Fibroblast of skin of left quadriceps (primary cell): ENCODE measurements at regions not wholly inside any gene's neighbourhood (a gene's known extent, or its start where the extent isn't known, plus 50 kb on each side); places are given as distances from the start of the nearest gene placed in this dataset.
A peak's percentile ranks its signal among the peaks of the same experiment; 100 is the strongest.

Source experiments
- DNase-seq, 2 experiments: peaks; one replicate each; pipeline ENCODE4 v3.0.0-alpha.2; 2013; ENCODE audit warnings: low read depth in 2 of 2

DNA sequence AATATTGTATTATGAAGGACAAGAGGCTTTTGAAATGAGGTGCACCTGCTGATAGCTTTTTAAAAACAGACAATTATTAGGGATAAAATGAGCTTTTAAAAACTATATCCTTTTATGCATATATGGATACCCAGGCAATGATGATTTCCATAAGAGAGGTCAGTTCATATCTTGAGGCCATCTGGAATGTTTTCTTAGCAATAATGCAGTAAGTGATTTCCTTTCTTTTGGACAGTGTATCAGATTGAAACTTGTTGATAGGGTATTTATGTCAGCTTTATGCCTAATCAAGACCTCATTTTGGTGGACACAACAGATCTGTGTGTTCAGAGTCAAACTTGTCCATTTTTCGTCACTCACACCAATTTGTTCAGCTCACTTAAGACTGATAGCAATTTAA, 413.5 kb upstream of the WWC1 start:
- DNase-seq, result no peak

DNA sequence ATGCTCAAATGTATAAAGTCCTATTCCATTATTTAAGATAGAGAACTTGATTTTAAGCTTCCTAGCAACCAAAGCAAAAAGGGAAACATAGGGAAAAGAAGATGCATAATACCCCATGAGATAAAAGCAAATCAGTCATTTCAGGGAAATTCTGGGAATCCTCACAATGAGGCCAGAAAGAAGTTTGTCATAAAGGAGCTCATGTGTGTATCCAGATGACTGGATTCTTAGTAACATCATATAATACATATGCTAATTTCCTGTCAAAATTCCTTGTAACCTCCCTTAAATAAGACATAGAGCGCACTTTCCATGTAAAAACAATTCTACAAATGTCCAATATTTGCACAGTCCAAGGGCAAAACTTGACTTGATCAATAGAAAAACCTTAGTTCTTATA, 411.0 kb upstream of the WWC1 start:
- no peak for DNase-seq

DNA sequence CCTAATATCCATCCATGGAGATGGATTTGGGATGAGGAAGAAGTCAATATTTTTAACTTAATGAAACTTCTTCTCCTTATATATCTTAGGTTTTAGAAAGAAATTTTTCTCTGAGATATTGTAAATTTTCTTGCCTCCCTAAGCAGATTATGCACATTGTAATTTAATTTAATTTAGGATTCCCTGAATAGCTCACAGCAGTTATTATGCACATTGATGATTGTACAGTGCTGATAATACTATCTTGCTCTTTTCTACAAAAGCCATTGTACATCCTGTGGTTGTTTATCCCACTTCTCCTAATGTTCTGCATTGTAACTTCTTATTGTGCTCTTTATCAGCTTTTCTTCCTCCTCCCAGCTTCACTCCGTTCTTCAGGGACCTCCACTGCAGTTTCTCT, 410.4 kb upstream of the WWC1 start:
- DNase-seq, result no peak

DNA sequence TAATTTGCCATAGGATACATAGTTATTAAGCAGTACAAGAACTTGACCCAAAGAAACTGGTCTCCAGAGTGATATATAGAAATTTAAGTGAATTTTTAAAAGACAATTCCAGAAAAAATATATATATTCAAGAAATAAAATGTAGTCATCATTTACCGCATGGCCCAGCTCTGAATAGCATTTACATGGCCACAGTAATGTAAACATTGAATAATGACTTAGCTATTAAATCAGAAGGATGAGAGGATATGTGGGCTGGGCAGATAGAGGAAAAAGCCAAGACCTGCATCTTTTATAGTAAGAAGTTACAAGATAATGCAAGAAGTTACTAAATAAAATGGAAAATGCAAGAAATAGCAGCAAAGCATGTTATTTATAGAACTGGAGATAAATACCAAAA, 405.2 kb upstream of the WWC1 start:
- DNase-seq, result no peak

DNA sequence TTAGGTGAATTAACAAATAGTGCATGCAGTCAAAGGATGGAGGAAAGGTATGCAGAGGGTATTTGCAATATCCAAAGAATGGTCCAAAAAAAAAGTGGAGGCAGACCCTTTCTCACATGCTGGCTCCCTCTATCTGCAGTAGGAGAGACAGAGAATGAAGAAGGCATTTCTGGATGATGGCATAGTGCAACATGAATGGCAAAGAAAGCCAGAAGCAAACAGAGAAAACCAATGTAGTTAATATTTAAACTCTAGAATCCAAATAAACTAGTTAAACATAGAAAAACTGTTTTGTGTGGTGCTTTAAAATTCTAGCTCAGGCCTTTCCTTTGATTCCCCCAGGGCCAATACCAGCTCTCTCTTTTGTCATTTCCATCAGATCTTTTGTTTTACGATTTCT, 403.1 kb upstream of the WWC1 start:
- DNase-seq, result no peak

DNA sequence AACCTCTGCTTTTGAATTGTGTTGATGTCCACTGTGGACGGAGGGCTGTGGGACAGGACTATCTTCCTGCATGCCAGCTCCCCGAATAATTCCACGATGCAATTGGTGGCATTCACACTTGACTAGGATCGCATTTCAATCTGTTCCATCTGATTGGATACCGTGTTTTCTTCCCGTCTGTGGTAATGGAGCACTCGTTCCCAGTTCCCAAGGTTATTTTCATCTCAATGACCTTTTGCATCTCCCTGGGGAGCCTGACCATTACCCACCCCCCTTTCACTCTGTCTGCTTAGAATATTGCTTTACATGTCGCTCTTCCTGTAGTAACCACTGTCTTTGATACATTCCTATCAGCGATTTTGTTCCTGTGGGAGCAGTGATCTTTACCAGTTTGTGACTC, 402.2 kb upstream of the WWC1 start:
- DNase-seq, result no peak

DNA sequence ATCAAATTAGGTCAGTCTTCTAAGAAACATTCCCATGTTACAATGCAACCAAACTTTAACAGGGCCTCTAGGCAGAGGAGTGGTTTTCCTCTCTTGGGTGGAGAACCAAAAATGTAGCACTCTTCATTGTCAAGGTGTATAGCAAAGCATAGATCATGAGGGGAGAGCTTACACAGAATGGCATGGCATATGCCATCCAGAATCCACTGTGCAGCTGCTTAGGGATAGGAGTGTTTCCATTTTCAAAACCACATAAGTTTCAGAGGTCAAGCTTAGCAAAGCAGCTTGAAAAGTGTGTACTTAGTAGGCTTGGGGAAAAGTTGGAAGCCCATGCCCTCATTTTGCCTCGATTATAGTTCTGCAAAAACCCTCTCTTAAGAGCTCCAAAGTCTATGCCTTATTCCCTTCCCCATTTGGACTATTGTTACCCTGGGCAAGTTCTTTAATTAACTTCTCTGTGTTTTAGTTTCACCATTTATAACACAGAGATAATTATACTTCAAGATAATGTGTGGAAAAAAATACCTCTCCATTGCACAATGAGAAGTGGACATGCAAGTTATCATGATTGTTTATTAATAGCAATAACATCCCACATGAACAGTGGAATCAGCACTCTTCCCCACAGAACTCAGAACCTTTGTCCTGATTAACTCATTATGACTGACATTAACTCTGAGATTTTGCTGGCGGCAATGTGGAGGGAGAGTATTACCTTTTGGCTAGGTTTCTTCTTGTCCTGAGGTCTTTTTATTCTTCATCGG, 398.9 kb upstream of the WWC1 start:
- no peak for DNase-seq

DNA sequence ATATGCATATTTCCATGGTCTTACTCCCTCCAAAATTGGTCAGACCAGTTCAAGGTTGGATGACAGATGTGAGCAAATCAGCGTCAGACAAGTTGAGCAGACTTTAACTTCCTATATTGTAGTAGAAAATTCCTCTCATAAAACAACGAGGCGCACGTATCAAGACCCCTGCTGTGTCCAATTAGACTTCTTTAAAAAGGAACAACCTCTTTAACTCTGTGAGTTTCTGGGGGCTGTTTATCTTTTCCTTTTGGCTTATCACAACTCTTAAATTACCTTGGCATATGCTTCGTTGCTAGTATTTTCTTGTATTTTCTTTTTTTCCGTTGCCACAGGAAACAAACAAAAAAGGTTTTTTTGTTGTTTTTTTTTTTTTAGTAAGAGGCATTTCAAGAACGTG, 398.2 kb upstream of the WWC1 start:
- no peak for DNase-seq

DNA sequence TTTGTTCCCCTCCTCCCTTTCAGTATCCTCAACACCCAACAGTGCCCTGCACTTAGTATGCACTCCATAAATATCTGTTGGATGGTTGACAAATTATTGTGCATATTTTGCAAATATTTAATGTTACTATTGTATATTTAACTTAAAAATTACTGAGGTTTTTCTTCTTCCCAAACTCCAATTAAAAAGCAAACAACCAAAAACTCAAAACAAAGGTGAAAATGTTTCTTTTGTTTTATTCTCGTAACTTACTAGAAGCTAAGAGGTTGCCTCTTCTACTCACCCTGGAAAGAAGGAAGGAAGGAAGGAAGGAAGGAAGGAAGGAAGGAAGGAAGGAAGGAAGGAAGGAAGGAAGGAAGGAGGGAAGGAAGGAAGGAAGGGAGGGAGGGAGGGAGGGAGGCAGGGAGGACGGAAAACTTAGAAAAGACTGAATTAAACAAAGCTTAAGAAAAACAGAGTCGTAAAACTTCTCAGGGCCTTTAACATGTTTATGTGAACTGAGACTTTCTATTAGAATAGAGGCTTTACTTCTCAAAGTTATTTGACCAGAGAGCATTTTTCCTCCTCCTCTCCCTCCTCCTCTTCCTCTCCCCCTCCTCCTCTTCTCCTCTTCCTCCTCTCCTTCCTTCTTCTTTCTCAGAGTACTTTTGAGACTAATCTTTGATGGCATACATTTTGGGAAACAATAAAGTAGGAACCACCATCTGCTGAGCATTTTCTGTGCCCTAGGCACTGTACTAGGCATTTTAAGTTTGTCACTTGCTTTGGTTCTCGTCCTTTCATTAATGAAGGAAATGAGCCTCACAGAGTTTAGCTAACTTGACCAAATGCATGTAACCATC, 396.6 kb upstream of the WWC1 start:
- DNase-seq, result no peak

- DNase-seq, result peak; percentile 38 to 44
These were observed 395.4 kb upstream of the WWC1 start for GRCh38 chr5:167895899-167896659.

GRCh38 chr5:167896814-167897213, 394.6 kb upstream of the WWC1 start:
- no peak for DNase-seq

- no peak for DNase-seq
These were observed 394.1 kb upstream of the WWC1 start for GRCh38 chr5:167897371-167897770.

- no peak for DNase-seq
These were observed 392.9 kb upstream of the WWC1 start for GRCh38 chr5:167898361-167899042.

- DNase-seq, result no peak
These were observed 391.9 kb upstream of the WWC1 start for GRCh38 chr5:167899490-167900070.

- DNase-seq, result no peak
These were observed 391.0 kb upstream of the WWC1 start for GRCh38 chr5:167900340-167900935.

DNA sequence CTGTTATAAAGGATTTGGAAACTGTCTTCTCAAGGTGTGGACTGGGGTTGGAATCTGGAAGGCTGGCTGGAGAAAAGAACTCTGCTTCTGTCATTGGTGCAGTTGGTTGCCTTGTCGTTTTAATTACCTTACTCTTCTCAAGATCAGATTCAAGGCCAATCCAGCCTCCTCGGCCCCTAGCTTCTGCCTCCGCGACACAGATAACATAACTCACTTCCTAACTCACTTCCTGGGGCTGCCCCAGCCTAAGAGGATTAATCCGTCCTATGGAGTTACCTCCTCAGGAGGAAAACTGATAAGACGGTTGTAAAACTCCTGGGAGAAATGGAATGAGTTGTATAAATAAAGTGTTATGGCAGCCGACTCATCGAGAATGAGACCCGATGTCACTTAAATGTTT, 389.1 kb upstream of the WWC1 start:
- no peak for DNase-seq

- DNase-seq, result no peak
These were observed 388.2 kb upstream of the WWC1 start for GRCh38 chr5:167903243-167903642.

GRCh38 chr5:167903659-167904058, 387.8 kb upstream of the WWC1 start:
- peak; percentile 35 to 42 for DNase-seq

DNA sequence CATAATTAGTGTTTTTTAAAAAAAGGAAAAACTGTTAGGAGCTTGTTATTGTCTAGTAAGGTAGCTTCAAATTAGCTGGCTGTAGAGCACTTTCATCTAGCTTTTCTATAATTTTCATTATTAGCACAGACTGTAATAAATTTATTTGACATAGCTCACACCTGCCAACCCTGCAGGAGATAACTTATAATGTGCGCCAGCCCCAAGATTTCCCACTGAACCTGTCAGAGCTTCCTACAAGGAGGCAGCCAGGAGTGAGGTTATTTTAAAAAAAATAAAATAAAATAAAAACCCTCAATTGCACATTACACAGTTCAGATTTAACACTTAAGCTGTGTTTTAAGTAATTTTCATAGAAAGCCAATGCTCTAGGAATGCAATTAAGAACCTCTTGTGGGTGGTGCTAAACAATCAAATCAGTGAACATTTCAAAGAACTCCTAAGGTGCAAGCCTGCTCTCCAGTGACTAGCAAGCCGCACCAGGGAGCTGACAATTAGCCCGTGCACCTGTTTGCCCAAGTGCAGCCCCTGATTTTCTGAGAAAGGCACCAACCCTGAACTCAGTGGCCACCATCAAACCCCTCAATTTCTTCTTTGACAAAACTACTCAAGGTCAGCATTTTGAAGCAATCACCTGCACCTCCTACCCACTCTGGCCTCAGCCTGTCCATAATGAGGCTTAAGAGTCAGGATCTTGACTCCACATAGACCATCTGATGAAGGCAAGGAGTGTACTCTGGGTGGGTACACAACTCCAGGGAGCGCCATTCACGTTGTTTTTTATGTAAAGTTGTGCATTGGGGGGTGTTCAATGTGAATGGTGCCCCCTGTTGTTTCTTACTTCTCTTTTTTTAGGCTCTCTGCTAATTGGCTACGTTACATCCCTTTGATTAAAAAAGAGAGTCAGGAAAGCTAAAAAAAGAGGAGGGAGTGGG, 385.3 kb upstream of the WWC1 start:
- no peak for DNase-seq

GRCh38 chr5:167908606-167909005, 382.8 kb upstream of the WWC1 start:
- no peak for DNase-seq
